CD4-positive, CD25-positive, alpha-beta regulatory T cell (primary cell): ENCODE measurements at regions not wholly inside any gene's neighbourhood (a gene's known extent, or its start where the extent isn't known, plus 50 kb on each side); places are given as distances from the start of the nearest gene placed in this dataset.
"Not testable (repeated sequence)": the region's sequence is repeated elsewhere in the genome, so short reads cannot be mapped to it uniquely, and the experiment has no call there.

Source experiments
- ATAC-seq, 2 donors: fragments of 150-1000 bp; cut with Tn5 transposase; one replicate each; pipeline ENCODE4 v1.10.0; 2021; ENCODE audit warnings: low read depth in 2 of 2, moderate number of reproducible peaks in 2 of 2, moderate library complexity in 1 of 2
- DNase-seq, 3 donors: peaks; one replicate each; pipeline versions ENCODE4 v3.0.0 to v3.0.0-alpha.2; 2012 to 2022; ENCODE audit warnings: mixed read lengths in 1 of 3
- H3K27ac ChIP-seq: one replicate; pipeline ENCODE4 v1.7.0; 2013; ENCODE audit warnings: mild to moderate bottlenecking, low read length; ENCODE audit not compliant: insufficient read depth, poor library complexity, severe bottlenecking
- H3K27me3 ChIP-seq: one replicate; pipeline ENCODE4 v1.7.0; 2013; ENCODE audit warnings: low read length; ENCODE audit not compliant: control insufficient read depth, insufficient read depth
- H3K36me3 ChIP-seq: one replicate; pipeline ENCODE4 v1.7.0; 2013; ENCODE audit warnings: mild to moderate bottlenecking, low read length, moderate library complexity; ENCODE audit not compliant: control insufficient read depth, insufficient read depth
- H3K4me1 ChIP-seq: 2 replicates; pipeline ENCODE4 v1.7.0; 2013; ENCODE audit warnings: mild to moderate bottlenecking, low read length; ENCODE audit not compliant: insufficient read depth, control insufficient read depth, poor library complexity, severe bottlenecking
- H3K4me3 ChIP-seq: one replicate; pipeline ENCODE4 v1.7.0; 2013; ENCODE audit warnings: low read depth, mild to moderate bottlenecking, low read length, moderate library complexity
- H3K9me3 ChIP-seq, 2 experiments: 1 replicate in 1 of 2; 2 replicates in 1 of 2; pipeline ENCODE4 v1.7.0; 2013; ENCODE audit warnings: low read length in 2 of 2, mild to moderate bottlenecking in 1 of 2, moderate library complexity in 1 of 2; ENCODE audit not compliant: control insufficient read depth in 2 of 2
- H3K27ac Mint-ChIP-seq, 3 donors: one replicate each; pipeline ENCODE4 v1.8.0; 2020 to 2022; ENCODE audit warnings: mild to moderate bottlenecking in 3 of 3, mixed read lengths in 3 of 3, moderate library complexity in 2 of 3
- H3K27me3 Mint-ChIP-seq: one replicate; pipeline ENCODE4 v1.8.0; 2022; ENCODE audit warnings: mild to moderate bottlenecking, mixed read lengths
- H3K36me3 Mint-ChIP-seq: one replicate; pipeline ENCODE4 v1.8.0; 2020; ENCODE audit warnings: mixed read lengths
- H3K4me1 Mint-ChIP-seq, 4 donors: one replicate each; pipeline ENCODE4 v1.8.0; 2020 to 2022; ENCODE audit warnings: mixed read lengths in 4 of 4, mild to moderate bottlenecking in 1 of 4
- H3K4me3 Mint-ChIP-seq, 4 donors: one replicate each; pipeline ENCODE4 v1.8.0; 2020 to 2022; ENCODE audit warnings: mild to moderate bottlenecking in 4 of 4, mixed read lengths in 4 of 4, moderate library complexity in 3 of 4
- H3K9me3 Mint-ChIP-seq, 7 donors: one replicate each; pipeline ENCODE4 v1.8.0; 2020 to 2022; ENCODE audit warnings: mixed read lengths in 7 of 7, mild to moderate bottlenecking in 3 of 7, moderate library complexity in 2 of 7

DNA sequence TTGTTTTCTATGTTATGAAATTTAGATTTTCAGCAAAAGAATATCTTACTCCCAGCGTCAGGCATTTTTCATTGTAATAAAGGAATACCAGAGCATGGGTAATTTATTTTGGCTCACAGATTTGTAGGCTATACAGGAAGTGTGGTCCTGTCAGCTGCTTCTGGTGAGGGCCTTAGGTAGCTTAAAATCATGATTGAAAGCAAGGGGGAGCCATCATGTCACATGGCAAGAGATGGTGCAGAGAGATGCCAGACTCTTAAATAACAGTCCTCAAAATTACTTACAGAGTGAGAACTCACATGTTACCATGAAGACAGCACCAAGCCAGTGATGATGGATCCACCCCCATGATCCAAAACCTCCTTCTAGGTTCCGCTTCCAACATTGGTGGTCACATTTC is 825.0 kb upstream of the CHORDC1 start:
- DNase-seq (no peak), ATAC-seq (no peak)
- Histone ChIP-seq H3K36me3 (no peaks in the 10 kb centered on the region), H3K27ac (no peak overlapping the region), H3K4me1 (no peaks in the 10 kb centered on the region), H3K9me3 (peaks cover 0 to 2% of the 10 kb centered on the region in 2 experiments), H3K27me3 (no peaks in the 10 kb centered on the region), H3K4me3 (no peak overlapping the region)
- Mint-ChIP-seq H3K4me1 (no peaks in the 10 kb centered on the region), H3K36me3 (no peaks in the 10 kb centered on the region), H3K4me3 (no peak overlapping the region), H3K27ac (no peak overlapping the region), H3K27me3 (no peaks in the 10 kb centered on the region), H3K9me3 (peaks cover 0 to 11% (median 3%) of the 10 kb centered on the region in 7 donors)

DNA sequence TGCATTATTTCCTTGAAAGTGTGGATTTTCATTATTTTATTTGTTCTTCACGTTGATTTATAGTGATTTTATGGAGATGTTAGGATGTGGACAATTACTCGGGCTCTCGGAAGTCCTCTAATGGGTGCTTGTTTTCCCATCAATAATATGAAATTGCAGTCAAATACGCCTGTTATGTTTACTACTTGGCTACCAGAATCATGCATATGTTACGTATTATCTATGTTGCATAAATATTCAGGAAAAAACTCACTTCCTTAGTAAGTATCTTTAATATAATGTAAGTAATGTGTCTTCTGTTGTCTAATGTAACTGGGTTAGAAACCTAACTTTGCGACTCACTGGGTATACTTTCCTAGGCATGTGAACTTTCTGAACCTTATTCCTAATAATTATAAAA is 823.4 kb upstream of the CHORDC1 start:
- Histone ChIP-seq H3K27me3 (no peaks in the 10 kb centered on the region), H3K9me3 (peaks cover 0 to 4% of the 10 kb centered on the region in 2 experiments), H3K4me1 (no peaks in the 10 kb centered on the region), H3K27ac (no peak overlapping the region), H3K36me3 (no peaks in the 10 kb centered on the region), H3K4me3 (no peak overlapping the region)
- Mint-ChIP-seq H3K4me3 (no peak overlapping the region), H3K27ac (no peak overlapping the region), H3K36me3 (no peaks in the 10 kb centered on the region), H3K4me1 (no peaks in the 10 kb centered on the region), H3K27me3 (no peaks in the 10 kb centered on the region), H3K9me3 (peaks cover 0 to 9% (median 5%) of the 10 kb centered on the region in 7 donors)
- ATAC-seq (no peak), DNase-seq (no peak)

DNA sequence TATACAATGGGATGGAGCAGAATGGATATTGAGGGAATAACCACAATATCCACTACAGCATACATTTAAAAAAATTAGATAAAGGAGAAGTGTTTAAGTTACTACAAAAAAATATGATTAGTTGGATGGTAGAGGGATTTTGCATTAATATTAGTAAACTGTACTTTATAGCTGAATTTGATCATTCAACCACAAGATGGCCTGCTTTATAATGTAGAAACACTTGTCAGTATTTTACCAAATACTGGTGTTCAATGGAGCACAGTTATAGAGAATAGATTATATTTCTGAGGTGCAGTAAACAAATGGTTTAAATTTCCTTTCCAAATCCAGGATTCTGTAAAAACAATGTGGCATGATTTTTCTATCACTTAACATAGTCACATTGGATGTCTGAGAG is 818.8 kb upstream of the CHORDC1 start:
- Histone ChIP-seq H3K36me3 (no peaks in the 10 kb centered on the region), H3K27ac (no peak overlapping the region), H3K9me3 (peaks cover 0 to 4% of the 10 kb centered on the region in 2 experiments), H3K4me3 (no peak overlapping the region), H3K4me1 (no peaks in the 10 kb centered on the region), H3K27me3 (no peaks in the 10 kb centered on the region)
- ATAC-seq (no peak), DNase-seq (no peak)
- Mint-ChIP-seq H3K4me1 (no peaks in the 10 kb centered on the region), H3K9me3 (peaks cover 1 to 16% (median 6%) of the 10 kb centered on the region in 7 donors), H3K27me3 (no peaks in the 10 kb centered on the region), H3K27ac (no peak overlapping the region), H3K36me3 (no peaks in the 10 kb centered on the region), H3K4me3 (no peak overlapping the region)

DNA sequence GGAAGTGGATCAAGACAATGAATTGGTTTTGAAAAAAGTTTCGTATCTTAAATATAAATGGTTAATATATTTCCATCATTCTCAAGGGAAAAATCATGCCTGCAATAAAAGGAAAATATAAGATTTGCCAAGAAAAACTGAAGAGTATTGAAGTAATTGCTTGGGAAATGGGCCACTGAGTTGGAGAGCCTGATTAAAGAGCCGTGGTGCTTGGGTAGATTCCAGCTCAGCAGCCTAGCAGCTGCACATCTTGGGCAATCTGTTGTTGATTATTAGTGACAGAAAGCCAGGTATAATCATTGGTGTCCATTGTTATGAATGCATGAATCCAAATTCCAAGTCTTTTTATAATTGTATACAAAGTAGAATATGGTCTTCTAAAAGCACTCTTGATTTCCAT is 800.9 kb upstream of the CHORDC1 start:
- Mint-ChIP-seq H3K27me3 (no peaks in the 10 kb centered on the region), H3K4me1 (no peaks in the 10 kb centered on the region), H3K4me3 (no peak overlapping the region), H3K27ac (no peak overlapping the region), H3K36me3 (no peaks in the 10 kb centered on the region), H3K9me3 (peaks cover 0 to 17% (median 7%) of the 10 kb centered on the region in 7 donors)
- Histone ChIP-seq H3K36me3 (no peaks in the 10 kb centered on the region), H3K4me1 (no peaks in the 10 kb centered on the region), H3K27me3 (no peaks in the 10 kb centered on the region), H3K4me3 (no peak overlapping the region), H3K9me3 (no peaks in the 10 kb centered on the region), H3K27ac (no peak overlapping the region)
- no peak for DNase-seq
- ATAC-seq: no peak

DNA sequence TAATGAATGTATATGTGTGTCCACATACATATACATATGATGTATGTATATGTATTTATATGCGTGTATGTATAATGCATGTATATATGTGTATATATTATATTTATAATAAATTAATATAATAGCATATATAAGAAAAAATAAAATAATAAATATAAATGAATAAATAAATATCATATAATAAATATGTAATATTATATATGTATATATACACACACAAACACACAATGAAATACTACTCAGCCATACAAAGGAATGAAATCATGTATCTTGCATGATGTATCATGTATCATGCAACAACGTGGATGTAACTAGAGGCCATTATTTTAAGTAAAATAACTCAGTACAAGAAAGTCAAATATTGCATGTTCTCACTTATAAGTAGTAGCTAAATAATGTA is 788.7 kb upstream of the CHORDC1 start:
- no peak overlapping the region for H3K4me3 Mint-ChIP-seq
- Histone ChIP-seq H3K36me3 (no peaks in the 10 kb centered on the region), H3K27me3 (no peaks in the 10 kb centered on the region), H3K27ac (no peak overlapping the region), H3K4me3 (no peak overlapping the region), H3K4me1 (no peaks in the 10 kb centered on the region), H3K9me3 (no peaks in the 10 kb centered on the region)
- H3K27ac Mint-ChIP-seq: no peak overlapping the region
- no peaks in the 10 kb centered on the region for H3K4me1 Mint-ChIP-seq
- no peaks in the 10 kb centered on the region for H3K27me3 Mint-ChIP-seq
- ATAC-seq: no peak
- DNase-seq: no peak
- H3K36me3 Mint-ChIP-seq: no peaks in the 10 kb centered on the region
- H3K9me3 Mint-ChIP-seq: peaks cover 0 to 24% (median 10%) of the 10 kb centered on the region in 7 donors

DNA sequence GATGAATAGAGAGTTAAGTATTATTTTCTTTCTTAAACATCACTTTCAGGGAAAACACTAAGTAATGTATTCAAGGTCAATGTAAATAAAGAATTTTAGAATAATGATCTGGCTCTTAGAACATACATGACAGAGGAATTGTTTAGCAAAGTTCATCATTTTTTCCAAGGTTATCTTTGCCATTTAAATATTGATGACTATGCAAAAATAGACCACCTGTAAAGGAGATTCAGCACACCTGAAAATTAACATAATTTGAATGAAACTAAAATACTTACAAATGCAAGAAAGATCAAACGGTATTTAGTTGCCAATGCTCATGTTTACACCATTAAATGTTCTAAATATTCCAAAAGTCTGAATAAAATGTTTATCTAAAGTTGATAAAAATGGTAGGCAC is 782.6 kb upstream of the CHORDC1 start:
- Mint-ChIP-seq H3K9me3 (peaks cover 5 to 20% (median 9%) of the 10 kb centered on the region in 7 donors), H3K4me1 (no peaks in the 10 kb centered on the region), H3K27me3 (no peaks in the 10 kb centered on the region), H3K4me3 (no peak overlapping the region), H3K27ac (no peak overlapping the region), H3K36me3 (no peaks in the 10 kb centered on the region)
- Histone ChIP-seq H3K4me3 (no peak overlapping the region), H3K27me3 (no peaks in the 10 kb centered on the region), H3K4me1 (no peaks in the 10 kb centered on the region), H3K9me3 (peaks cover 0 to 4% of the 10 kb centered on the region in 2 experiments), H3K27ac (no peak overlapping the region), H3K36me3 (no peaks in the 10 kb centered on the region)
- no peak for DNase-seq
- ATAC-seq: no peak

DNA sequence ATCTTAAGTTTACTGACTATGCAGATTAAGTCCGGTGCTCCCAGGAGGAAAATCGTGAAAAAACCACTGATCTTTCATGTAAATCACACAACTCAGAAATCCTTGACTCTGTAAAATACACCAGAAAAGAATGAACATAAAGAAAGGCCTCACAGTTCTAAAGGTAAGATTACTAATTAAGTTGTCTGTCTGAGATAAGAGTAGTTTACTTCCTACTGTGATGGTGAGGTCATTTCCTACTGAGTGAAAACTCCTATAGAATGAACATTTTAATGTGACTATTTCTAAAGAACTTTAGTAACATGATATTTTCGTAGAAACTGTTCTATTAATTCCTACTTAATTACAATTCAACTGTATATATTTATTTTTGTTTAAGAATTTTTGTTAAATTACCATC is 774.4 kb upstream of the CHORDC1 start:
- no peak overlapping the region for H3K27ac ChIP-seq
- Mint-ChIP-seq H3K27ac (no peak overlapping the region), H3K4me3 (no peak overlapping the region), H3K9me3 (peaks cover 0 to 24% (median 5%) of the 10 kb centered on the region in 7 donors), H3K36me3 (no peaks in the 10 kb centered on the region), H3K27me3 (no peaks in the 10 kb centered on the region), H3K4me1 (no peaks in the 10 kb centered on the region)
- H3K4me1 ChIP-seq: no peaks in the 10 kb centered on the region
- ATAC-seq: no peak
- no peaks in the 10 kb centered on the region for H3K27me3 ChIP-seq
- H3K4me3 ChIP-seq: no peak overlapping the region
- H3K9me3 ChIP-seq: peaks cover 0 to 6% of the 10 kb centered on the region in 2 experiments
- no peak for DNase-seq
- H3K36me3 ChIP-seq: no peaks in the 10 kb centered on the region

DNA sequence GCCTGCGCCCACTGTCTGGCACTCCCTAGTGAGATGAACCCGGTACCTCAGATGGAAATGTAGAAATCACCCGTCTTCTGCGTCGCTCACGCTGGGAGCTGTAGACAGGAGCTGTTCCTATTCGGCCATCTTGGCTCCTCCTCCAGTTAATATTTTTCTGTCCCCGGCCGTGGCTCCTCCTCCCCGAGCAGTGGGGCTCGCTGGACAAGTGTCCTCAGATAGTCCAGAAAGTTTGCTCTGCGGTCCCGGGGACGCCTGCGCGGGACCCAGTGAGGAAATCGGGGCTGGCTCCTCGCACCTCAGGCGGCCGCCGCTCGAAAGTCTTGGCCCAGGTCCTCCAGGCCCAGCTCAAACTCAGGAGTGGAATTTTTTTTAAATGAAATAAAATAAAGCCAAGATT is 749.3 kb upstream of the CHORDC1 start:
- H3K4me3 ChIP-seq, ATAC-seq, DNase-seq: not testable (repeated sequence)

More for the DNA sequence above, 749.3 kb upstream of the CHORDC1 start:
- not testable (repeated sequence) for H3K4me1 ChIP-seq, H3K36me3 ChIP-seq, H3K27me3 ChIP-seq, H3K27me3 Mint-ChIP-seq, H3K36me3 Mint-ChIP-seq, H3K4me1 Mint-ChIP-seq, H3K4me3 Mint-ChIP-seq, H3K9me3 ChIP-seq, H3K27ac ChIP-seq
- Mint-ChIP-seq H3K27ac (peak overlapping the region in 1 of 3 donors; percentile 80), H3K9me3 (peaks cover 0 to 14% (median 6%) of the 10 kb centered on the region in 7 donors)
